Neural crest cell (in vitro differentiated cells): ENCODE measurements at regions not wholly inside any gene's neighbourhood (a gene's known extent, or its start where the extent isn't known, plus 50 kb on each side); places are given as distances from the start of the nearest gene placed in this dataset.
"Not testable (repeated sequence)": the region's sequence is repeated elsewhere in the genome, so short reads cannot be mapped to it uniquely, and the experiment has no call there.

Experiments
- DNase-seq: peaks from one replicate; pipeline ENCODE4 v3.0.0; 2021; ENCODE audit warnings: low read depth, mixed read lengths, low spot score
- H3K27ac Mint-ChIP-seq: one replicate; pipeline ENCODE4 v1.8.0; 2021; ENCODE audit warnings: mild to moderate bottlenecking, mixed read lengths; ENCODE audit not compliant: unreplicated experiment
- H3K27me3 Mint-ChIP-seq: 2 replicates; pipeline ENCODE4 v1.8.0; 2021; ENCODE audit warnings: low read depth, mild to moderate bottlenecking, mixed read lengths
- H3K36me3 Mint-ChIP-seq: 2 replicates; pipeline ENCODE4 v1.8.0; 2021; ENCODE audit warnings: low read depth, mild to moderate bottlenecking, mixed read lengths
- H3K4me1 Mint-ChIP-seq: 2 replicates; pipeline ENCODE4 v1.8.0; 2021; ENCODE audit warnings: mixed read lengths
- H3K4me3 Mint-ChIP-seq: one replicate; pipeline ENCODE4 v1.8.0; 2021; ENCODE audit warnings: mild to moderate bottlenecking, mixed read lengths
- H3K9me3 Mint-ChIP-seq: 2 replicates; pipeline ENCODE4 v1.8.0; 2021; ENCODE audit warnings: mixed read lengths
- CTCF ChIP-seq: fragments of 200-600 bp; sonication (generic); conservative IDR thresholded peaks from 2 replicates; pipeline ENCODE4 v1.5.0; 2021; ENCODE audit warnings: antibody characterized with exemption, mild to moderate bottlenecking

- no peak for TF ChIP-seq CTCF
- peaks cover 2% of the 10 kb centered on the region for H3K9me3 Mint-ChIP-seq
- peaks cover 2% of the 10 kb centered on the region for H3K27me3 Mint-ChIP-seq
- no peak overlapping the region for H3K27ac Mint-ChIP-seq
- no peak overlapping the region for H3K4me3 Mint-ChIP-seq
- DNase-seq: no peak
- no peaks in the 10 kb centered on the region for H3K36me3 Mint-ChIP-seq
- peaks cover 5% of the 10 kb centered on the region for H3K4me1 Mint-ChIP-seq
These were observed 115.1 kb upstream of the IQSEC1 start for GRCh38 chr3:13188181-13188779.

GRCh38 chr3:13187593-13187992, 114.4 kb upstream of the IQSEC1 start:
- TF ChIP-seq CTCF: no peak
- peaks cover 2% of the 10 kb centered on the region for H3K9me3 Mint-ChIP-seq
- H3K4me3 Mint-ChIP-seq: no peak overlapping the region
- peaks cover 5% of the 10 kb centered on the region for H3K4me1 Mint-ChIP-seq
- peaks cover 2% of the 10 kb centered on the region for H3K27me3 Mint-ChIP-seq
- no peak overlapping the region for H3K27ac Mint-ChIP-seq
- no peak for DNase-seq
- no peaks in the 10 kb centered on the region for H3K36me3 Mint-ChIP-seq

GRCh38 chr3:13186435-13186815, 113.2 kb upstream of the IQSEC1 start:
- Mint-ChIP-seq H3K27ac (no peak overlapping the region), H3K4me1 (peaks cover 5% of the 10 kb centered on the region), H3K9me3 (peaks cover 3% of the 10 kb centered on the region)

GRCh38 chr3:13185737-13186434, 112.7 kb upstream of the IQSEC1 start:
- no peak overlapping the region for H3K4me3 Mint-ChIP-seq
- no peak for DNase-seq
- H3K9me3 Mint-ChIP-seq: peaks cover 6% of the 10 kb centered on the region
- no peak overlapping the region for H3K27ac Mint-ChIP-seq
- TF ChIP-seq CTCF: no peak
- no peaks in the 10 kb centered on the region for H3K36me3 Mint-ChIP-seq
- peaks cover 5% of the 10 kb centered on the region for H3K4me1 Mint-ChIP-seq
- H3K27me3 Mint-ChIP-seq: peaks cover 2% of the 10 kb centered on the region

More at GRCh38 chr3:13186435-13186815, 113.2 kb upstream of the IQSEC1 start:
- Mint-ChIP-seq H3K27me3 (peaks cover 2% of the 10 kb centered on the region), H3K4me3 (no peak overlapping the region), H3K36me3 (no peaks in the 10 kb centered on the region)
- TF ChIP-seq CTCF: no peak
- no peak for DNase-seq

- peaks cover 15% of the 10 kb centered on the region for H3K9me3 Mint-ChIP-seq
- H3K27ac Mint-ChIP-seq, H3K4me1 Mint-ChIP-seq, DNase-seq, H3K27me3 Mint-ChIP-seq, H3K4me3 Mint-ChIP-seq: not testable (repeated sequence)
- peaks cover 13% of the 10 kb centered on the region for H3K36me3 Mint-ChIP-seq
These were observed 106.5 kb upstream of the IQSEC1 start for GRCh38 chr3:13179582-13180210.

GRCh38 chr3:13179181-13179580, 106.0 kb upstream of the IQSEC1 start:
- no peak for DNase-seq
- Mint-ChIP-seq H3K36me3 (peaks cover 13% of the 10 kb centered on the region), H3K9me3 (peaks cover 15% of the 10 kb centered on the region), H3K4me1 (no peaks in the 10 kb centered on the region), H3K27ac (no peak overlapping the region), H3K27me3 (no peaks in the 10 kb centered on the region), H3K4me3 (no peak overlapping the region)
- TF ChIP-seq CTCF: no peak
